Transverse colon (tissue), 4 donors: ENCODE measurements at regions not wholly inside any gene's neighbourhood (a gene's known extent, or its start where the extent isn't known, plus 50 kb on each side); places are given as distances from the start of the nearest gene placed in this dataset.

Experiments used
- POLR2AphosphoS5 ChIP-seq, 3 donors: sonication (generic); formaldehyde crosslinking; IDR thresholded peaks; one replicate each; pipeline ENCODE4 v1.6.1; 2016; ENCODE audit warnings: antibody characterized with exemption in 3 of 3
- TF ChIP-seq, protein P1 (sequence below), 5 experiments: fragments of 200-600 bp in 3 of 5; fragments of 450-650 bp in 2 of 5; sonication (generic) in 3 of 5; IDR thresholded peaks; 1 replicate in 2 of 5; 2 replicates in 3 of 5; pipeline ENCODE4 v1.5.1; 2016 to 2017; ENCODE audit warnings: antibody characterized with exemption in 5 of 5, inconsistent platforms in 3 of 5, mild to moderate bottlenecking in 2 of 5, moderate library complexity in 1 of 5

DNA sequence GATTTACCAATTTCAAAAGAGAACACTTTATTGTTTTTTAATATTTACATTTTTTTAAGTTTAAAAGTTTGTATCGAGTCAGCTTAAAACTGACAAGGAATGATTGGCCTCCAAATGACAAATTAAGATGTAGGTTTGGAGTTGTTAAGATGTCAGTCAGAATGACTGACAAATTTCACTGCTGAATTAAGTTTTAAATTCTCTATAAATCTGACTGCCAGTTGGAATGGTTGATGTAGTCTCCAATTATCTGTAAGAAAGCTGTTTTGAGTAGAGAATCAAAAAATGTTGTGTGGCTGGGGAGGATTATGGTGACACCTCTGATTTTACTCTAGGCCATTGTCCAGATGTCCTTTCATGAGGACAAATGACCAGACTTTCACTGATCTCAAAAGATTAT is 165.3 kb upstream of the CDH20 start:
- TF ChIP-seq, protein P1, sequence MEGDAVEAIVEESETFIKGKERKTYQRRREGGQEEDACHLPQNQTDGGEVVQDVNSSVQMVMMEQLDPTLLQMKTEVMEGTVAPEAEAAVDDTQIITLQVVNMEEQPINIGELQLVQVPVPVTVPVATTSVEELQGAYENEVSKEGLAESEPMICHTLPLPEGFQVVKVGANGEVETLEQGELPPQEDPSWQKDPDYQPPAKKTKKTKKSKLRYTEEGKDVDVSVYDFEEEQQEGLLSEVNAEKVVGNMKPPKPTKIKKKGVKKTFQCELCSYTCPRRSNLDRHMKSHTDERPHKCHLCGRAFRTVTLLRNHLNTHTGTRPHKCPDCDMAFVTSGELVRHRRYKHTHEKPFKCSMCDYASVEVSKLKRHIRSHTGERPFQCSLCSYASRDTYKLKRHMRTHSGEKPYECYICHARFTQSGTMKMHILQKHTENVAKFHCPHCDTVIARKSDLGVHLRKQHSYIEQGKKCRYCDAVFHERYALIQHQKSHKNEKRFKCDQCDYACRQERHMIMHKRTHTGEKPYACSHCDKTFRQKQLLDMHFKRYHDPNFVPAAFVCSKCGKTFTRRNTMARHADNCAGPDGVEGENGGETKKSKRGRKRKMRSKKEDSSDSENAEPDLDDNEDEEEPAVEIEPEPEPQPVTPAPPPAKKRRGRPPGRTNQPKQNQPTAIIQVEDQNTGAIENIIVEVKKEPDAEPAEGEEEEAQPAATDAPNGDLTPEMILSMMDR (IDR thresholded peaks at IDR 0.05) = no peak
- TF ChIP-seq POLR2AphosphoS5 (IDR thresholded peaks at IDR 0.05) = no peak
